Smooth muscle cell (in vitro differentiated cells): ENCODE measurements at regions not wholly inside any gene's neighbourhood (a gene's known extent, or its start where the extent isn't known, plus 50 kb on each side); places are given as distances from the start of the nearest gene placed in this dataset.

Experiments
- DNase-seq: peaks from one replicate; lab custom pipeline; 2025; ENCODE audit not compliant: unreplicated experiment; lab: John Stamatoyannopoulos, UW
- H2AFZ ChIP-seq: fragments of 200-600 bp; sonication (generic); 2 replicates; pipeline ENCODE4 v1.6.0; 2016; ENCODE audit warnings: antibody characterized with exemption, low read depth, mild to moderate bottlenecking
- H3F3A ChIP-seq: fragments of 200-600 bp; sonication (generic); 2 replicates; pipeline ENCODE4 v1.6.0; 2017; ENCODE audit warnings: antibody characterized with exemption, low read depth
- H3K27ac ChIP-seq: fragments of 200-600 bp; sonication (generic); 2 replicates; pipeline ENCODE4 v1.5.1; 2016; ENCODE audit warnings: low read depth, mild to moderate bottlenecking
- H3K27me3 ChIP-seq: fragments of 200-600 bp; sonication (generic); 2 replicates; pipeline ENCODE4 v1.6.1; 2016; ENCODE audit warnings: low read depth, mild to moderate bottlenecking
- H3K36me3 ChIP-seq: fragments of 200-600 bp; sonication (generic); 2 replicates; pipeline ENCODE4 v1.5.1; 2016; ENCODE audit warnings: low read depth
- H3K4me1 ChIP-seq: fragments of 200-600 bp; sonication (generic); 2 replicates; pipeline ENCODE4 v1.5.1; 2016; ENCODE audit warnings: low read depth
- H3K4me2 ChIP-seq: fragments of 200-600 bp; sonication (generic); 2 replicates; pipeline ENCODE4 v1.6.0; 2016; ENCODE audit warnings: mild to moderate bottlenecking
- H3K4me3 ChIP-seq: fragments of 200-600 bp; sonication (generic); 2 replicates; pipeline ENCODE4 v1.5.1; 2016; ENCODE audit warnings: mild to moderate bottlenecking
- H3K79me2 ChIP-seq: fragments of 200-600 bp; sonication (generic); 2 replicates; pipeline ENCODE4 v1.6.0; 2016; ENCODE audit warnings: low read depth, mild to moderate bottlenecking
- H3K9ac ChIP-seq: fragments of 200-600 bp; sonication (generic); 2 replicates; pipeline ENCODE4 v1.6.0; 2016; ENCODE audit warnings: low read depth
- H3K9me3 ChIP-seq: fragments of 200-600 bp; sonication (generic); replicated peaks from 2 replicates; pipeline ENCODE4 v1.5.1; 2016; ENCODE audit warnings: low read depth
- H4K20me1 ChIP-seq: fragments of 200-600 bp; sonication (generic); 2 replicates; pipeline ENCODE4 v1.6.0; 2016; ENCODE audit warnings: low read depth
- CTCF ChIP-seq: fragments of 200-600 bp; sonication (generic); IDR thresholded peaks from 2 replicates; pipeline ENCODE4 v1.5.1; 2017; ENCODE audit warnings: borderline replicate concordance, mild to moderate bottlenecking, antibody characterized with exemption; ENCODE audit not compliant: insufficient read depth, poor library complexity, severe bottlenecking
- WGBS: methylation state at CpG from one replicate; pipeline ENCODE4 v1.1.7; 2016; ENCODE audit warnings: low lambda C conversion rate; 5-methylcytosine and 5-hydroxymethylcytosine counted together

GRCh38 chr16:87185308-87185707, 131.9 kb downstream of the C16orf95 start:
- H3K79me2 ChIP-seq = no peaks in the 10 kb centered on the region
- no peak for DNase-seq
- H3K4me1 ChIP-seq = peaks cover 9% of the 10 kb centered on the region
- no peaks in the 10 kb centered on the region for H4K20me1 ChIP-seq
- 82% methylated on average over 8 of the region's 8 CpGs for WGBS
- TF ChIP-seq CTCF = no peak
- no peak overlapping the region for H3K27ac ChIP-seq
- H3K9me3 ChIP-seq = no peaks in the 10 kb centered on the region
- peaks cover 4% of the 10 kb centered on the region for H3F3A ChIP-seq
- H3K27me3 ChIP-seq = no peaks in the 10 kb centered on the region
- no peak overlapping the region for H3K9ac ChIP-seq
- H3K4me3 ChIP-seq = no peak overlapping the region
- no peak overlapping the region for H2AFZ ChIP-seq
- no peak overlapping the region for H3K4me2 ChIP-seq
- no peaks in the 10 kb centered on the region for H3K36me3 ChIP-seq

- Histone ChIP-seq H3K36me3 (no peaks in the 10 kb centered on the region), H3K79me2 (no peaks in the 10 kb centered on the region), H4K20me1 (no peaks in the 10 kb centered on the region), H2AFZ (no peak overlapping the region), H3K4me1 (peaks cover 9% of the 10 kb centered on the region), H3K9me3 (no peaks in the 10 kb centered on the region), H3K9ac (no peak overlapping the region), H3K4me3 (no peak overlapping the region), H3F3A (peaks cover 4% of the 10 kb centered on the region), H3K4me2 (no peak overlapping the region), H3K27ac (no peak overlapping the region), H3K27me3 (no peaks in the 10 kb centered on the region)
- no peak for DNase-seq
- TF ChIP-seq CTCF = no peak
- 97% methylated on average over 16 of the region's 19 CpGs for WGBS
Observed at GRCh38 chr16:87185983-87186382, 131.2 kb downstream of the C16orf95 start.

GRCh38 chr16:87186446-87186845, 130.7 kb downstream of the C16orf95 start:
- no peak overlapping the region for H3K4me3 ChIP-seq
- no peak for DNase-seq
- H3K27ac ChIP-seq = no peak overlapping the region
- no peaks in the 10 kb centered on the region for H3K79me2 ChIP-seq
- TF ChIP-seq CTCF = no peak
- H2AFZ ChIP-seq = no peak overlapping the region
- H3K9ac ChIP-seq = no peak overlapping the region
- no peaks in the 10 kb centered on the region for H4K20me1 ChIP-seq
- peaks cover 4% of the 10 kb centered on the region for H3F3A ChIP-seq
- H3K27me3 ChIP-seq = no peaks in the 10 kb centered on the region
- WGBS = 65% methylated on average over 17 of the region's 17 CpGs
- peaks cover 9% of the 10 kb centered on the region for H3K4me1 ChIP-seq
- H3K9me3 ChIP-seq = no peaks in the 10 kb centered on the region
- no peak overlapping the region for H3K4me2 ChIP-seq
- H3K36me3 ChIP-seq = no peaks in the 10 kb centered on the region

GRCh38 chr16:87186876-87187533, 130.2 kb downstream of the C16orf95 start:
- H3F3A ChIP-seq = peaks cover 4% of the 10 kb centered on the region
- H3K4me1 ChIP-seq = peaks cover 9% of the 10 kb centered on the region
- no peak for TF ChIP-seq CTCF
- H3K79me2 ChIP-seq = no peaks in the 10 kb centered on the region
- H2AFZ ChIP-seq = no peak overlapping the region
- H3K9ac ChIP-seq = no peak overlapping the region
- H3K36me3 ChIP-seq = no peaks in the 10 kb centered on the region
- no peak overlapping the region for H3K4me3 ChIP-seq
- no peaks in the 10 kb centered on the region for H3K9me3 ChIP-seq
- H3K4me2 ChIP-seq = no peak overlapping the region
- DNase-seq = no peak
- 70% methylated on average over 8 of the region's 11 CpGs for WGBS
- H3K27ac ChIP-seq = no peak overlapping the region
- H4K20me1 ChIP-seq = no peaks in the 10 kb centered on the region
- no peaks in the 10 kb centered on the region for H3K27me3 ChIP-seq
